ENCODE measurements at regions not wholly inside any gene's neighbourhood (a gene's known extent, or its start where the extent isn't known, plus 50 kb on each side); places are given as distances from the start of the nearest gene placed in this dataset.

DNA sequence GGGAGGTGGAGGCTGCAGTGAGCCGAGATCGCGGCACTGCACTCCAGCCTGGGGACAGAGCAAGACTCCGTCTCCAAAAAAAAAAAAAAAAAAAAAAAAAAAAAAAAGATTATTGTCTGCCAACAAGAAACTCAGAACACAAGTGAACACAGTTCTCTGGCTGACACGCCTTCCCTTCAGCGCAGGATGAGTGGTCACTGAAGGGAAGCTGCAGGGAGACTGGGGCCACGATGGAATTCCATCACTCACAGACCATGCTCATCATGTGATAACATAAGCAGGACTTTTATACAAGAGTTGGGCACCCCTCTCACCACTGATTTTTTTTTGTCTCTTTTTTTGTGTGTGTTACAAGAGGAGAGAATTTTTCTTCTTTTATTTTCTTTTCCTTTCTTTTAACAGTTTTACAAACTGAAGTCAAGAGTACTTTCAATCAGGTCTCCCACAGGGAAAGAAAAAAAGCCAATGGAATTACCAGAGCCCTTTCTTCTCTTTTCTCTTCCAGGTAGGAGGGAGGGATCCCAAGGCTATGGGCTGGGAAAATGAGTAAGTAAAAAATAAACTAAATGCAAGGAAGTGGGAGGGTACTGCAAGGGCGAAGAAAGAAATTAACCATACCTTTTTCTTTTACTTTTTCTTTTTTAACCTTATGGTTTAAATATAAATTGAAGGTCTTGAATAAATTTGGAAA is 435.6 kb downstream of the GPM6A start:
- TF ChIP-seq, protein P1, sequence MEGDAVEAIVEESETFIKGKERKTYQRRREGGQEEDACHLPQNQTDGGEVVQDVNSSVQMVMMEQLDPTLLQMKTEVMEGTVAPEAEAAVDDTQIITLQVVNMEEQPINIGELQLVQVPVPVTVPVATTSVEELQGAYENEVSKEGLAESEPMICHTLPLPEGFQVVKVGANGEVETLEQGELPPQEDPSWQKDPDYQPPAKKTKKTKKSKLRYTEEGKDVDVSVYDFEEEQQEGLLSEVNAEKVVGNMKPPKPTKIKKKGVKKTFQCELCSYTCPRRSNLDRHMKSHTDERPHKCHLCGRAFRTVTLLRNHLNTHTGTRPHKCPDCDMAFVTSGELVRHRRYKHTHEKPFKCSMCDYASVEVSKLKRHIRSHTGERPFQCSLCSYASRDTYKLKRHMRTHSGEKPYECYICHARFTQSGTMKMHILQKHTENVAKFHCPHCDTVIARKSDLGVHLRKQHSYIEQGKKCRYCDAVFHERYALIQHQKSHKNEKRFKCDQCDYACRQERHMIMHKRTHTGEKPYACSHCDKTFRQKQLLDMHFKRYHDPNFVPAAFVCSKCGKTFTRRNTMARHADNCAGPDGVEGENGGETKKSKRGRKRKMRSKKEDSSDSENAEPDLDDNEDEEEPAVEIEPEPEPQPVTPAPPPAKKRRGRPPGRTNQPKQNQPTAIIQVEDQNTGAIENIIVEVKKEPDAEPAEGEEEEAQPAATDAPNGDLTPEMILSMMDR (IDR thresholded peaks at IDR 0.05; ENCODE audit: insufficient read depth, missing control alignments): no peak
- DNase-seq (ENCODE audit: insufficient read length, low spot score) (no peak), FAIRE-seq (no peak)

DNA sequence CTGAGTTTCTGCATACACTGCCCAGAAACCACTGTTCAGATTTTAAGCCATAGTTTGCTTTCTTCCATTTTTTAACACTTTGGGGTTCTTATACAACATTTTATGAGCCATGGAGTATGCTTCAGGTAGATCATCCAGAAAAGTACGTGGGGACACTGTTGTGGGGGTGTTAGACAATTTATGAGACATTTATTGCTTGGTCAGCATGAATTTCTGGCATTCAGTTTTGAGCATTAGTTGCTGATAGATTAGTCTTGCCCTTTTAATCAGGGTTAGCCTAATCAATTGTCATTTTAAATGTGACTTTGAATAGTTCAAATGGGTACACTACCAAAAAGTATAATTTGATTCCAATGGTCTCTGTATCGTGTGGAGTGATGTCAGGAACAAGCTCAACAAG is 434.9 kb downstream of the GPM6A start:
- DNase-seq (ENCODE audit: insufficient read length, low spot score) (no peak), FAIRE-seq (no peak)

DNA sequence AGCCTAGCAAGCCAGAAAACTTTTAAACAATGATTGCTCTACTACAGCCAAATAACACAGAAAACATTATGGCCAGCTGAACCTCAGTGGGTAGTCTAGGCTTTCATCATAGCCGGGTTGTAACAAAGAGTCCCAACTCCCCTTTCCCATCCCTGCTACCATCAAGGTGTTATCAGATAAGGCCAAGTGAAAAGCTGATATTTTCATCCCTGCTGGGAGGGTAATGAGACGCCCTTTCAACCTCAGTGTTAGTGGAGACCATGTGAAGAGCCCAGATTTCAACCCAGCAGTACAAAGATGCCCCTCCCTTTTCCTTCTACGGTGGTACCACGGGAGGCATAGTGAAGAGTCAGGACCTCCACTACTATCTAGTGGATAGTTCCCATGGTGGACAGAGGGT is 433.7 kb downstream of the GPM6A start:
- DNase-seq (ENCODE audit: insufficient read length, low spot score) (no peak), FAIRE-seq (no peak)
- TF ChIP-seq, protein P1 (IDR thresholded peaks at IDR 0.05; ENCODE audit: insufficient read depth, missing control alignments): no peak

More for the DNA sequence above, 434.9 kb downstream of the GPM6A start:
- TF ChIP-seq, protein P1 (IDR thresholded peaks at IDR 0.05; ENCODE audit: insufficient read depth, missing control alignments): no peak

DNA sequence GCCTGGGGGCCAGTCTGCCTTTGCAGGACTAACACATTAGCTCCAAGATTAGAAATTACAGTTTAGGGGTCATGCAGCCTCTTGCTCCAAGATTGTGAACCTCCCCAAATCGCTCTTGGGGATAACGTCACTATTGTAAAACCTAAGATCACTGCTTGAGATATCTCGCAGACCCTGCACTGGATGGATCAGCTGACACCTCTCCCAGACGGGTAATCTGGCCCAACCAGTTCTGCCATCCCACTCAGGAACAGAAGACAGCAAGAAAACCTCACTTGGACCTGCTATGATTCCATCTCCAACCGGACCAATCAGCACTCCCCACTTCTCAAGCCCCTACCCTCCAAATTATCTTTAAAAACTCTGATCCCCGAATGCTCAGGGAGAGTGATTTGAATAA is 431.2 kb downstream of the GPM6A start:
- TF ChIP-seq, protein P1 (IDR thresholded peaks at IDR 0.05; ENCODE audit: insufficient read depth, missing control alignments): no peak
- no peak for FAIRE-seq
- DNase-seq (ENCODE audit: insufficient read length, low spot score): no peak

DNA sequence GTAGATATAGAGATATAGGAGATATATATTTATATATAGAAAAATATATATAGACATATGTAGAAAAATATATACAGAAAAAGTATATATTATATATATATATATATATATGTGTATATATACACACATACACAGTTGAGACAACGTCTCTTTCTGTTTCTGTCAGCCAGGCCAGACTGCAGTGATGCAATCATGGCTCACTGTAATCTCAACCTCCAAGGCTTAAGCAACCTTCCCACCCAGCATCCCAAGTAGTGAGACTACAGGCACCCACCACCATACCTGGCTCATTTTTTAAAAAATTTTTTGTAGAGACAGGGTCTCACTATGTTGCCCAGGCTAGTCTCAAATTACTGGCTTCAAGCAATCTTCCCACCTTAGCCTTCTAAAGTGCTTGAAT is 426.3 kb downstream of the GPM6A start:
- no peak for DNase-seq (ENCODE audit: insufficient read length, low spot score)
- TF ChIP-seq, protein P1 (IDR thresholded peaks at IDR 0.05; ENCODE audit: insufficient read depth, missing control alignments): no peak
- FAIRE-seq: no peak

DNA sequence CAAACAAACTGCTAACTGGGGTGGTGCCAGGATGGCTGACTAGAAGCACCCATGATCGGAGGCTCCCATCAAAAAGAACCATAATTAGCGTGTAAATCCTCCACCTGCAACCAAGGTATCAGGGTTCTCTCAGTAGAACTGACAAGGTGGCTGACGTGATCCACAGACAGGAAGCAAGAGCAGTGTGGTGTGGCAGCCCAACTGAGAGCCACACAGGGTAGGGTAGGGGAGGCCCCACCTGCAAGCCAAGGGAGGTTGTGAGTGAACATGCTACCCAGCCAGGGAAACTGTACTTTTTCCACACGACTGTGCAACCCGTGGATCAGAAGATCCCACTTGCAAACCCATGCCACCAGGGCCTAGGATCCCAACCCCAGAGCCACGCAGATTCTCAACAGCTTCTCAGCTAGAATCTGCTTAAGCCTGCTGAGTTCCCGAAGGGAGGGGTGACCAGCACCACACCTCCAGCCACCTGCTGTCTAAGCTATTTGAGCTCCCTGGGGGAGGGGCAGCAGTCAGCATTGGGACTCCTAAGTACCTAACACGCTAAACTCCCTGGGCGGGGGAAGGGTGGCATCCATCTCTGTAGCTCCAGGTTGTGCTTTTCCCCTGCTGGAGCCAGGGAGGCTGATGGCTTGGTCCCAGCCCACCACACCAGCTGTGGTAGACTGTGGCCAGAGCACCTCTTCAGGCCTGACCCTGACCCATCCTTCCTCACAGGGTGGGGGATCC is 425.1 kb downstream of the GPM6A start:
- no peak for FAIRE-seq
- TF ChIP-seq, protein P1 (IDR thresholded peaks at IDR 0.05; ENCODE audit: insufficient read depth, missing control alignments): no peak
- DNase-seq (ENCODE audit: insufficient read length, low spot score): no peak

DNA sequence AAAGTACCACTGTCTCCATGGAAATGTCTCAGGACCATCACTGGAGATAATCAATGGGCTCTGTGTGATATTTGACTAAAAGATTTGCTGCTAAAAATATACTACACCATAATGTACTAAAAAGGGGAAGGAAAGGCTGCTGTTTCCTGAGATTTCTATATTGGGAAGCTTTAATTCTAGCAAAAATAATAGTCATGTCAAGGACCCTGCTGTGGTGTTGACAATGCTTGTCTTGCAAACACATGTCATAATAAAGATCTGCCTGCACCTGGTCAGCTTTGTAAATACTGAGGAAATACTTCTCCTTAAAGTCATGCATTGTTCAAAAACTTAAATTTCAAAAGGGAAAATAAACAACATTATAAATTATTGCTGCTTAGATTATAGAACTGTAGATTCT is 417.9 kb downstream of the GPM6A start:
- no peak for DNase-seq (ENCODE audit: insufficient read length, low spot score)
- no peak for FAIRE-seq
- TF ChIP-seq, protein P1 (IDR thresholded peaks at IDR 0.05; ENCODE audit: insufficient read depth, missing control alignments): no peak

All from D721Med (cell line).